CD4-positive, alpha-beta T cell (primary cell): ENCODE measurements at regions not wholly inside any gene's neighbourhood (a gene's known extent, or its start where the extent isn't known, plus 50 kb on each side); places are given as distances from the start of the nearest gene placed in this dataset.

Experiments used
- ATAC-seq: fragments of 200-7000 bp; cut with Tn5 transposase; one replicate; pipeline ENCODE4 v1.10.0; 2022; ENCODE audit warnings: mild to moderate bottlenecking; ENCODE audit not compliant: poor library complexity
- CTCF ChIA-PET: fragments of 350-600 bp; sonication (Branson Sonifier 250); formaldehyde crosslinking; loops from one replicate; lab custom pipeline; 2021; ENCODE audit warnings: antibody characterized with exemption, inconsistent platforms; lab: Charles Lee
- POLR2A ChIA-PET: fragments of 350-600 bp; sonication (Branson Sonifier 250); formaldehyde crosslinking; loops from one replicate; lab custom pipeline; 2021; ENCODE audit warnings: antibody characterized with exemption, inconsistent platforms; lab: Charles Lee
- DNase-seq, 14 experiments: peaks; one replicate each; pipeline ENCODE4 v3.0.0-alpha.2; 2013 to 2020; ENCODE audit warnings: mixed read lengths in 2 of 14
- H3K27ac ChIP-seq, 2 donors: one replicate each; pipeline versions ENCODE4 v1.5.1 to v1.7.0; 2013; ENCODE audit warnings: low read length in 2 of 2, low read depth in 1 of 2, mild to moderate bottlenecking in 1 of 2
- H3K27me3 ChIP-seq, 2 experiments: 1 replicate in 1 of 2; 2 replicates in 1 of 2; pipeline versions ENCODE4 v1.6.1 to v1.7.0; 2013; ENCODE audit warnings: low read length in 2 of 2, control low read depth in 1 of 2, mild to moderate bottlenecking in 1 of 2, moderate library complexity in 1 of 2; ENCODE audit not compliant: insufficient read depth in 2 of 2, control insufficient read depth in 1 of 2
- H3K36me3 ChIP-seq: one replicate; pipeline ENCODE4 v1.6.1; 2013; ENCODE audit warnings: low read length, control low read depth; ENCODE audit not compliant: insufficient read depth
- H3K4me1 ChIP-seq: one replicate; pipeline ENCODE4 v1.6.1; 2013; ENCODE audit warnings: low read length, control low read depth; ENCODE audit not compliant: insufficient read depth
- H3K4me3 ChIP-seq: one replicate; pipeline ENCODE4 v1.5.1; 2013; ENCODE audit warnings: mild to moderate bottlenecking, low read length, moderate library complexity
- H3K9me3 ChIP-seq, 2 experiments: 1 replicate in 1 of 2; 2 replicates in 1 of 2; pipeline versions ENCODE4 v1.6.1 to v1.7.0; 2013; ENCODE audit warnings: low read length in 2 of 2, mild to moderate bottlenecking in 2 of 2, control low read depth in 1 of 2, moderate library complexity in 1 of 2; ENCODE audit not compliant: control insufficient read depth in 1 of 2, insufficient read depth in 1 of 2
- H3K27ac Mint-ChIP-seq: one replicate; pipeline ENCODE4 v1.8.0; 2020; ENCODE audit warnings: mixed read lengths
- H3K27me3 Mint-ChIP-seq: one replicate; pipeline ENCODE4 v1.8.0; 2021; ENCODE audit warnings: mixed read lengths
- H3K36me3 Mint-ChIP-seq: one replicate; pipeline ENCODE4 v1.8.0; 2021; ENCODE audit warnings: low read depth, mixed read lengths
- H3K4me1 Mint-ChIP-seq: one replicate; pipeline ENCODE4 v1.8.0; 2021; ENCODE audit warnings: low read depth, mixed read lengths
- H3K4me3 Mint-ChIP-seq: one replicate; pipeline ENCODE4 v1.8.0; 2020; ENCODE audit warnings: mild to moderate bottlenecking, mixed read lengths
- H3K9me3 Mint-ChIP-seq: one replicate; pipeline ENCODE4 v1.8.0; 2020; ENCODE audit warnings: mixed read lengths
- CTCF ChIP-seq: fragments of 200-600 bp; IDR thresholded peaks from one replicate; pipeline ENCODE4 v1.8.0; 2022; ENCODE audit warnings: antibody characterized with exemption, mild to moderate bottlenecking
- intact Hi-C, 2 experiments: fragments of 100-400 bp; cut with DNase I in 1 of 2; cut with micrococcal nuclease in 1 of 2; formaldehyde crosslinking; loops; one replicate each; pipeline versions ENCODE4 v1.15.1 to v1.9.0; 2023 to 2025; cut with DNase I, micrococcal nuclease

- DNase-seq (no peak), ATAC-seq (no peak)
- CTCF ChIA-PET: no interaction called here
- POLR2A ChIA-PET: no interaction called here
- H3K36me3 Mint-ChIP-seq: no peaks in the 10 kb centered on the region
- intact Hi-C loops: no loop called here
- H3K9me3 Mint-ChIP-seq: peaks cover 2% of the 10 kb centered on the region
- no peak overlapping the region for H3K4me3 ChIP-seq
- peaks cover 0 to 5% of the 10 kb centered on the region in 2 experiments for H3K27me3 ChIP-seq
- no peaks in the 10 kb centered on the region for H3K36me3 ChIP-seq
- H3K4me1 ChIP-seq: no peaks in the 10 kb centered on the region
- H3K27me3 Mint-ChIP-seq: peaks cover 19% of the 10 kb centered on the region
- H3K27ac ChIP-seq: no peak overlapping the region
- no peak overlapping the region for H3K4me3 Mint-ChIP-seq
- no peak for TF ChIP-seq CTCF
- H3K4me1 Mint-ChIP-seq: no peaks in the 10 kb centered on the region
- H3K9me3 ChIP-seq: no peaks in the 10 kb centered on the region
- H3K27ac Mint-ChIP-seq: no peak overlapping the region
Measured at GRCh38 chr12:118513611-118514010, 137.3 kb downstream of the SUDS3 start.

- Mint-ChIP-seq H3K9me3 (peaks cover 2% of the 10 kb centered on the region), H3K4me3 (no peak overlapping the region), H3K27me3 (peaks cover 12% of the 10 kb centered on the region), H3K27ac (no peak overlapping the region), H3K36me3 (no peaks in the 10 kb centered on the region), H3K4me1 (no peaks in the 10 kb centered on the region)
- ATAC-seq: no peak
- ChIA-PET CTCF (no interaction called here), POLR2A (no interaction called here)
- no peak for DNase-seq
- Histone ChIP-seq H3K27ac (no peak overlapping the region), H3K4me1 (no peaks in the 10 kb centered on the region), H3K4me3 (no peak overlapping the region), H3K36me3 (no peaks in the 10 kb centered on the region), H3K9me3 (no peaks in the 10 kb centered on the region), H3K27me3 (peaks cover 0 to 5% of the 10 kb centered on the region in 2 experiments)
- TF ChIP-seq CTCF: no peak
- intact Hi-C loops: no loop called here
Measured at GRCh38 chr12:118514297-118514696, 137.9 kb downstream of the SUDS3 start.

GRCh38 chr12:118520214-118521035, 144.1 kb downstream of the SUDS3 start:
- Histone ChIP-seq H3K27me3 (no peaks in the 10 kb centered on the region), H3K36me3 (no peaks in the 10 kb centered on the region), H3K27ac (no peak overlapping the region), H3K9me3 (no peaks in the 10 kb centered on the region), H3K4me3 (no peak overlapping the region), H3K4me1 (no peaks in the 10 kb centered on the region)
- H3K9me3 Mint-ChIP-seq: peaks cover 4% of the 10 kb centered on the region
- no peaks in the 10 kb centered on the region for H3K4me1 Mint-ChIP-seq
- no peak overlapping the region for H3K4me3 Mint-ChIP-seq
- intact Hi-C loops: no loop called here
- H3K27me3 Mint-ChIP-seq: no peaks in the 10 kb centered on the region
- H3K27ac Mint-ChIP-seq: no peak overlapping the region
- TF ChIP-seq CTCF: no peak
- no peak for ATAC-seq
- DNase-seq: no peak
- POLR2A ChIA-PET: no interaction called here
- CTCF ChIA-PET: no interaction called here
- no peaks in the 10 kb centered on the region for H3K36me3 Mint-ChIP-seq
